ENCODE measurements at regions not wholly inside any gene's neighbourhood (a gene's known extent, or its start where the extent isn't known, plus 50 kb on each side); places are given as distances from the start of the nearest gene placed in this dataset.

DNA sequence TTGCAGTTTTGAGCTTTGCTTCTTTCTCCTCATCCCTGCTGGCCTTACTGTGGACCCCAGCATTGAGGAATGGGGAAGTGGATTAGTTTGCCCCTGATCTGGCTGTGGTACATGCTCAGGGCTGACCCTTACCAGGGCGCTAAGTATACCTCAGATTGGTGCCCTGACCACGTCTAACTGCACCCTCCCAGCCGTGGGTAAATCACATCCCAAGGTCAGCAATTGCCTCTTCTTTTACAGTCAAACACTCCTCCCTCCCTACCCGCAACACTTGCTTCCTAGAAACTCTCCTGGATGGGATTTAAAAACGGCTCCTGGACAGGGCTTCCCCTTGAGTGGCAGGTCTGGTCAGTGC is 437.9 kb downstream of the NR2F2 start:
- Histone ChIP-seq H3K36me3 (no peaks in the 10 kb centered on the region), H3K4me1 (no peaks in the 10 kb centered on the region), H3K27ac (replicated peaks) (no peak overlapping the region), H3K9me3 (replicated peaks) (no peaks in the 10 kb centered on the region), H3K27me3 (ENCODE audit: low read depth) (peaks cover 52% of the 10 kb centered on the region), H3K4me3 (no peak overlapping the region)
- no peak for TF ChIP-seq CTCF (IDR thresholded peaks at IDR 0.05; ENCODE audit: borderline replicate concordance)
- intact Hi-C loops (cut with micrococcal nuclease) = no loop called here
- no peak for DNase-seq

DNA sequence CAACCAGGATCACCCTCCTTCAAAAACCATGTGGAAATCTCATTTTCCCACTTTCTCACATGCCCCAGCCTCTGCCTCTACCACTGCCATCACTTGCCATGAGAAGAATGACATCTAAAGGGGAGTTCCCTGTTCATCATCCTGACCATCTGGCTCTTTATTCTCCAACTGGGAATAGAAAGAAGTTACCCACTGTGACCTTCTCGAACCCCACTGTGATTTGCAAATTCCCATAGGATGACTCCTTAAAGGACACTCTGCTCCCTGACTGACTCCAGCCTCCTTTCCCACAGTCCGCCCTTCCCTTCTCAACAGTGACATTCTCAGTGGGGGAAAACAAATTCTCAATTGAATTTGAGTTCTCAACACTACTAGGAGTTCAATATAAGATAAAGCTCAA is 440.5 kb downstream of the NR2F2 start:
- Histone ChIP-seq H3K4me1 (no peaks in the 10 kb centered on the region), H3K27me3 (ENCODE audit: low read depth) (peaks cover 47% of the 10 kb centered on the region), H3K4me3 (no peak overlapping the region), H3K9me3 (replicated peaks) (no peaks in the 10 kb centered on the region), H3K27ac (replicated peaks) (no peak overlapping the region), H3K36me3 (no peaks in the 10 kb centered on the region)
- TF ChIP-seq CTCF (IDR thresholded peaks at IDR 0.05; ENCODE audit: borderline replicate concordance) = no peak
- intact Hi-C loops (cut with micrococcal nuclease) = no loop called here
- DNase-seq = no peak

DNA sequence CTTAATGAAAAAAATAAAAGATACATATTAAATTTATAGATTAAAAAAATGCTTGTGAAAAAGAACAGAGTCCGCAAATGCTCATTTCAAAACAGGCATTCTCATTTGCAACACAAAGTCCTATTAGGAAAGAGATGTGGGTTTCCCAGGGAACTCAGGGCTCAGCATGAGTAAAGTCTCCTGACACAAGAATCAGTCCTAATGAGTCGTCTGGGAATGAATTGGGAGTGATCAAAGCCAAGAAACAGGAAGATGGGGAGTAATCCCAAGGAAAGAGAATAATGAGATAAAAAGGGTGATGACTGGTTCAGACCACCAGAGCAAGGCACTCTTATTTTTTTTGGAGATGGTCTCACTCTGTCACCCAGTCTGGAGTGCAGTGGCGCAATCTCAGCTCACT is 443.7 kb downstream of the NR2F2 start:
- no peak for DNase-seq
- no peak for TF ChIP-seq CTCF (IDR thresholded peaks at IDR 0.05; ENCODE audit: borderline replicate concordance)
- H3K36me3 ChIP-seq = no peaks in the 10 kb centered on the region
- H3K27ac ChIP-seq (replicated peaks) = no peak overlapping the region
- intact Hi-C loops (cut with micrococcal nuclease) = no loop called here
- H3K27me3 ChIP-seq (ENCODE audit: low read depth) = peaks cover 46% of the 10 kb centered on the region
- H3K4me3 ChIP-seq = no peak overlapping the region
- no peaks in the 10 kb centered on the region for H3K4me1 ChIP-seq
- no peaks in the 10 kb centered on the region for H3K9me3 ChIP-seq (replicated peaks)

- H3K9me3 ChIP-seq (replicated peaks) = no peaks in the 10 kb centered on the region
- intact Hi-C loops (cut with micrococcal nuclease) = no loop called here
- no peak for TF ChIP-seq CTCF (IDR thresholded peaks at IDR 0.05; ENCODE audit: borderline replicate concordance)
- H3K27ac ChIP-seq (replicated peaks) = no peak overlapping the region
- H3K4me3 ChIP-seq = no peak overlapping the region
- DNase-seq = no peak
- peaks cover 35% of the 10 kb centered on the region for H3K27me3 ChIP-seq (ENCODE audit: low read depth)
- H3K36me3 ChIP-seq = no peaks in the 10 kb centered on the region
- H3K4me1 ChIP-seq = no peaks in the 10 kb centered on the region
Observed at GRCh38 chr15:96783746-96784145, 453.2 kb downstream of the NR2F2 start.

DNA sequence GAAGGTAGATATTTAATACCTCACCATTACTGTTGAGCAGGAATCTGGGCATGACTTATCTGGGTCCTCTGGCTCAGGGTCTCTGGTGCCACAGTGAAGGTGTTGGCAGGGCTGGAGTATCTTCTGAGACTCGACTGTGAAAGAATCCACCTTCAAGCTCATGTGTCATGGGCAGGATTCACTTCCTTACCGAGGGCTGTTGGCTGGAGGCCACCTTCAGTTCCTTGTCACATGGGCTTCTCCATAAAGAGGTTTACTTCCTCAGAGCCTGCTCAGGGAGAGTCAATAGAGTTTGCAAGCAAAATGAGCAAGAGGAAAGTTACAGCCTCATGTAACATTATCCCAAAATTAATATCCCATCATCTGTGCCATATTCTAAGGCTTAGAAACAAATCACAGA is 459.5 kb downstream of the NR2F2 start:
- no peak overlapping the region for H3K4me3 ChIP-seq

More for the DNA sequence above, 459.5 kb downstream of the NR2F2 start:
- Histone ChIP-seq H3K4me1 (no peaks in the 10 kb centered on the region), H3K27me3 (ENCODE audit: low read depth) (peaks cover 8% of the 10 kb centered on the region), H3K9me3 (replicated peaks) (no peaks in the 10 kb centered on the region), H3K27ac (replicated peaks) (no peak overlapping the region), H3K36me3 (no peaks in the 10 kb centered on the region)
- no peak for TF ChIP-seq CTCF (IDR thresholded peaks at IDR 0.05; ENCODE audit: borderline replicate concordance)
- intact Hi-C loops (cut with micrococcal nuclease) = no loop called here
- DNase-seq = no peak
